ENCODE measurements at regions not wholly inside any gene's neighbourhood (a gene's known extent, or its start where the extent isn't known, plus 50 kb on each side); places are given as distances from the start of the nearest gene placed in this dataset.

GRCh38 chr2:107570876-107571275, 255.8 kb upstream of the RGPD4 start:
- Histone ChIP-seq H4K8ac (replicated peaks; ENCODE audit: insufficient read length, low read depth, low read length) (no peak overlapping the region), H3K9me3 (ENCODE audit: control insufficient read depth, low read depth, low read length) (no peaks in the 10 kb centered on the region), H3K27me3 (ENCODE audit: insufficient read depth, low read length) (no peaks in the 10 kb centered on the region), H4K20me1 (ENCODE audit: control insufficient read depth, insufficient read depth, insufficient read length) (no peaks in the 10 kb centered on the region), H2BK5ac (ENCODE audit: insufficient read length, low read length) (no peak overlapping the region), H3K79me2 (ENCODE audit: insufficient read depth, low read length) (no peaks in the 10 kb centered on the region), H2AK5ac (ENCODE audit: insufficient read length, low read length) (no peak overlapping the region), H2BK15ac (ENCODE audit: low read depth, low read length) (no peak overlapping the region), H3K4me1 (ENCODE audit: insufficient read depth, low read length) (no peaks in the 10 kb centered on the region), H3K23me2 (ENCODE audit: insufficient read length, low read depth, low read length, poor library complexity, severe bottlenecking) (no peaks in the 10 kb centered on the region), H2AFZ (ENCODE audit: low read length) (no peak overlapping the region), H2BK20ac (ENCODE audit: low read depth, low read length, poor library complexity, severe bottlenecking) (no peak overlapping the region), H3K79me1 (ENCODE audit: insufficient read depth, low read depth, low read length, poor library complexity, severe bottlenecking) (no peaks in the 10 kb centered on the region), H3K4ac (ENCODE audit: low read depth, low read length) (no peak overlapping the region), H3K9ac (ENCODE audit: extremely low read depth, insufficient read length, low read length) (no peak overlapping the region), H4K5ac (ENCODE audit: insufficient read length, low read depth, low read length) (no peak overlapping the region), H2BK12ac (ENCODE audit: insufficient read length, low read depth, low read length) (no peak overlapping the region), H3K14ac (ENCODE audit: insufficient read depth, low read length) (no peak overlapping the region), H3T11ph (ENCODE audit: low read length) (no peak overlapping the region), H2BK120ac (ENCODE audit: low read depth, low read length, poor library complexity, severe bottlenecking) (no peak overlapping the region), H3K4me2 (ENCODE audit: insufficient read depth, insufficient read length, low read length) (no peak overlapping the region), H3K27ac (ENCODE audit: insufficient read length, low read depth, low read length) (no peak overlapping the region), H3K56ac (ENCODE audit: insufficient read length, low read depth, low read length) (no peak overlapping the region), H3K18ac (ENCODE audit: insufficient read length, low read depth, low read length) (no peak overlapping the region), H3K23ac (ENCODE audit: insufficient read length, low read depth, low read length) (no peak overlapping the region), H4K91ac (ENCODE audit: insufficient read length, low read depth, low read length) (no peak overlapping the region)
- no peaks in the 10 kb centered on the region for H3K4me1 Mint-ChIP-seq
- H3K9me3 Mint-ChIP-seq = peaks cover 10 to 11% of the 10 kb centered on the region in 2 experiments; a peak in 4 of 5 replicates
- DNase-seq = no peak
- H3K27me3 Mint-ChIP-seq (ENCODE audit: low read depth) = peaks cover 18% of the 10 kb centered on the region
- no CpG with 5 or more reads among the region's 1 CpG for WGBS (ENCODE audit: extremely low coverage, insufficient read length, low lambda C conversion rate)
- no peak for TF ChIP-seq CTCF (conservative IDR thresholded peaks at IDR 0.05)
- no peak overlapping the region for H3K27ac Mint-ChIP-seq
- H3K4me3 Mint-ChIP-seq = no peak overlapping the region
- peaks cover 0 to 9% (median 5%) of the 10 kb centered on the region in 3 experiments; a peak in 6 of 7 replicates for H3K36me3 Mint-ChIP-seq (ENCODE audit: insufficient read depth in 1 of 3, low read depth in 3 of 3)

All from H9 (cell line).